ENCODE measurements at regions not wholly inside any gene's neighbourhood (a gene's known extent, or its start where the extent isn't known, plus 50 kb on each side); places are given as distances from the start of the nearest gene placed in this dataset.

DNA sequence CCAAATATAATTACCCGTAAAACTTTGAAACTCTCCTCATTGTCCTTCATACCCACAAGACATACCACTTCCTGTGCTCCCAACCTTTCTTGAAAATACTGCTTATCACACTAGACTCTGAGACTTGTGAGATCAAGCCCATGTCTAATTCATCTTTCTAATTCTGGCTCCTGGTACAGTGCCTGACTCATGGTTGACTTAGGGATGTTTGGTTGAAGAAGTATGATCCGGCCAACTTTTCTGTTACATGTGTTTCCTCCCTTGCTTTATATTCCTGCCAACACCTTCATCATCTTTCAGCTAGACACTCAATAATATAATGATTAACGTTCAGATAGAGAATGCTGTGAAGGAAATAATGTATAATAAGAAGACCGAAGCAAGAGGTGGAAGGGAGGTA lies 58.2 kb downstream of the MEX3B start:
- no peak for DNase-seq

DNA sequence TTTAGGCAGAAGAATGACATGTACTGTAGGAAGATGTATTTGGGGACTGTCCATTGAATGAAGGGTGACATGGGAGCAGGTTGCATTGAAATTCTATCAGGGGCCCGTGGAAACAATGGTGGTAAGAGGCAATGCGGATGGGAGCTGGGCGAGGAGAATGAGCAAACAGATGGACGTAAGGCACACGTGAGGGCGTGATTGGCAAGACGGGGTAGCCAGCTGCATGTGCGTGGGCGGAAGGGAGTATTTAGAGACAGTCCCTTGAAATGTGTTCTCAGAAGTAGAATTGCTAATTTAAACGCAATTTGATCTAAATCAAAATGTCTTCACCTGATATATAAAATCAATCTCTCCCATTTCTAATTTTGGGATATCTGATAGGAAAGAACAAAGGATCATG lies 62.3 kb downstream of the MEX3B start:
- DNase-seq = no peak

DNA sequence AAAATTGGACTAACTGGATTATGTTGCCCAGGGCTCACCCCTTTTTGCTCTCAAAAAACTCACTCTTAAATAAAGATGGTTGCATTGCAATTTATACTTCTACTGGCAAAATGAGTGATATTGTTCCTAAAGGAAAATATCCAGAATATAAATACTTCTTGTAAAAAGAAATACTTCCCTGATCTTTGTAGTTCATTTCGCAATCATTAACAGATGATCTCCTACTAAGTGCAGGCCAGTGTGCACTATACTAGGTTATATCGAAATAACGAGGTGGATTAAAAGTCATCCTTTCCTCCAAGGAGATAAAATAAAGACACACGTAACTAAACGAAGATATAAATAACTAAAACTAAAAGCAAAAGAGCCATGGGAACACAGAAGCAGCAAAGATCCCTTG lies 63.0 kb downstream of the MEX3B start:
- no peak for DNase-seq

DNA sequence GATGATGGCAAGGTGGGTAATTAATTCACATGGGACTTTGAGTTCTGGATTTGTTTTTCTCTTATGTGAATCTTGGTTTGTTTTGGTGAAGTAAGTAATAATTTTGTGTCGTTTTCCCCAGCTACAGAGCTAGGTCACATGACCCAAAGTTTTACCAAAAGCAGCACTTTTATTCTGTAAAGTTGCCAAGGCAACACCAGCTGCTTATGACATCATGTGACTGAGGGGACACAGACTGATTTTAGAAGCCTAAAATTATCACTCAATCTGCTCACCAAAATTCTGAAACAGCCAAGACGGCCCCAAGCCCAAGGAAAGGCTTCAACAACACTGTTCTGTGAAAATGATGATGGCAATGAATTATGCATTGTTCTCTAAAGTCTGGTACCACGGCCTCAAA lies 63.9 kb downstream of the MEX3B start:
- peak in 10 of 56 donors; percentile 1 to 32 (median 4) for DNase-seq

DNA sequence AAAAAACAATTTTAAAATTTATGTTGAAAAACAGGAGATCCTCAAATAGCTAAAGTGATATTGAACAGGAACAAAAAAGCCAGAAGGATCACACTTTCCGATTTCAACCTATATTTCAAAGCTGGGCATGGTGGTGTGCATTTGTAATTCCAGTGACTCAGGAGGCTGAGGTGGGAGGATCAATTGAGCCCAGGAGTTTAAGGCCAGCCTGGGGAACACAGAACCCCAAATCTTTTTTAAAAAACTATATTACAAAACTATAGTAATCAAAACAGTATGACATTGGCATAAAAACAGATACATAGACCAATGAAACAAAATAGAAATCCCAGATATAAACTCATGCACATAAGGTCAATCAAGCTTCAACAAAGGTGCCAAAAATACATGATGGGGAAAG lies 68.4 kb downstream of the MEX3B start:
- no peak for DNase-seq

DNA sequence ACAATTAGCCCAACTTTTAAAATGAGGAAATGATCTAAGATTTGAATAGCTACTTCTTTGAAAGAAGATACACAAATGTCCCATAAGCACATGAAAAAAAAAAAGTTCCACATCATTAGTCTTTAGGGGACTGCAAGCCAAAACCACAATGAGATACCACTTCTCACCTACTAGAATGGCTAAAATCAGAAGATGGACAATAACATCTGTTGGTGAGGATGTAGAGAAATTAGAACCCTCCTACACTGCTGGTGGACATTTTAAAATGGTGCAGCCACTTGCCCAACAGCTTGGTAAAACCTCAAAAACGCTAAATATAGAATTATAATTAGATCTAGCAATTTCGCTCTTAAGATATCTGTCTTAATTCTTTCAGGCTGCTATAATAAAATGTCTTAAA lies 77.1 kb downstream of the MEX3B start:
- no peak for DNase-seq

DNA sequence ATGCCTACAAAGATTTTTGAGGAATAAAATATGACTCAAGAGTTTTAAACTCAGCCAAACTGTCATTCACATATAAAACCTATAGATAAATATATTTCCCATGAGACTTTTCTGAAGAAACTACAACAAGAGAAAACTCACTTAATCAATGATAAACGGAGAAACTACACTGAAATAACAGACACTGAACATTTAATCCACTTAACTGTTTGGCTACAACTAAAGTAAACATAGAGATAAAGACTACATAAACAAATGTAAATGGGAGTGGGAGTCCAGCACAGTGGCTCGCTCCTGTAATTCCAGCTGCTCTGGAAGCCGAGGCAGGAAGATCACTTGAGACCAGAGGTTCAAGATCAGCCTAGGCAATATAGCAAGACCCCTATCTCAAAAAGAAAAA lies 79.2 kb downstream of the MEX3B start:
- no peak for DNase-seq

DNA sequence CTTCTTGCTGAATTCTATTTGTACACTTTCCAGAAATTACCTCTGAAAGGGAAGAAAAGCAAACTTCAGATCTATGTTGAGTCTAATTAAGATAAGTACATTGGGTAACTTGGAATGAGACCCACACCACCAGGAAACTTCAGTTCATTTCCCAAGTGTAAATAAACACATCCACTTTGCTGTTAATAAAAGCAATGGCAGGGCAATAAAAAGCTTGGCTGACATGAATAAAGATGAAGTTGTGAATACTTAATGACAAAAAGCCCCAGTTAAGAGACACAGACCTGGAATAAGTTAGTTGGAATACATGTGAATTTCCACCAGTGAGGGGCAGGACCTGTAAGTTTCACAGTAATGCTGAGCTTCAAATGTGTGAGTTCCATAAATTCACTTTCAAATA lies 83.3 kb downstream of the MEX3B start:
- DNase-seq = no peak

DNA sequence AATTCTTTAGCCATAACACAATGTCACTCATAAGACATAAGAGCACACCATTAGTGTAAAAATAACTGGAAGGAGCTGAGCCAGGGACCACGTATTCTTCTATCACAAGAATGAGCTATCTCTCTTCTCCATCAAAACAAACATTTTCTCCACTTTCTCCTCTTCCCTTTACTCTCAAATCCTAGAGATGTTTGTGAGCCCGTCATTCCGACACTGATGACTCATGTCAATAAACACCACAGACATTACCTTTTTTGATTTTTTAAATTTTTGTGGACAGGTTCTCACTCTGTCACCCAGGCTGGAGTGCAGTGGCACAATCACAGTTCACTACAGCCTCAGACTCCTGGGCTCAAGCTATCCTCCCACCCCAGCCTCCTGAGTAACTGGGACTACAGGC lies 86.6 kb downstream of the MEX3B start:
- no peak for DNase-seq

DNA sequence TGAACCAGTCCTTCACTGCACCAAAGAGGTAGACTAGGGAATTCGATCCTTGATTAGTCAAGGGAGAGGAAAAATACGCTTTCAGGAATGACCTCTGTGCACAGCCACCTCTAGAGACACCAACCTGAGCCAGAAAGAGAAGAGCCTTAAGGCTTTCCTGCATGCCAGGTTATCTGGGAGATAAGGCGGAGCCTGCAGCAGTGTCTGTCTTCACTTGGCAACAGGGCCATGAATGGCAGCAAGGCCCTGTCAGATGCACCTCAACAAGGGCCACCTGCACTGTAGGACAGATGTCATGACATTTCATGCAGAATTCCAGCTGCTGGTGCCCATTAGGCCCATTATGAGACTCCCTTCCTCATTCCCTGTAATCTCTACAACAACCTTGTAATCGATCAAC lies 88.1 kb downstream of the MEX3B start:
- no peak for DNase-seq

DNA sequence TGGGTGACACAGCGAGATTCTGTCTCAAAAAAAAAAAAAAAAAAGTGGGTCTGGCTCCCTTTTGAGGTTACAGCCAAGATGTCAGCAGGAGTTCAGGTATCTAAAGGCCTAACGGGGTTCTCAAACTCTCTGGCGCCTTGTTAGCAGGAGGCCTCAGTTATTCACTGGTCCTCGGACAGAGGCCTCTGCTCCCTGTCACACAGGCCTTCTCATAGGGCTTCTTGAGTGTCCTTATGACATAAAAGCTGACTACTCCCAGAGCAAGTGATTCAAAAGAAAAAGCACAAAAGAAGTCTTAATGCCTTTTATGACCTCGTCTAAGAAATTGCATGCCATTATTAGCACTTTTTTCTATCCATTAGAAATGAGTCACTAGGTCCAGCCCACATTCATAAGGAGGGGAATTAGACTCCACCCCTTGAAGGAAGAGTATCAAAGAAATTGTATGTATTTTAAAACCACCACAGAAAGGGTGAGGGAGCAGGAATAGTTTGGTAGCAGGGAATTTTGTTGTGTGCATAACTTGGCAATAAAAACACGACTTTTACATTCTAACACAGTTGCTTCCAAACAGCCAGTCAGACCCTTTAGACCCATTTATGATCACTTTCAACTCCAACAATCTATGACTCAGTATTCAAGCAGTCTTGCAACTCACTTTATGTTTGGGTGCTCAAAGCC lies 90.3 kb downstream of the MEX3B start:
- DNase-seq = no peak

DNA sequence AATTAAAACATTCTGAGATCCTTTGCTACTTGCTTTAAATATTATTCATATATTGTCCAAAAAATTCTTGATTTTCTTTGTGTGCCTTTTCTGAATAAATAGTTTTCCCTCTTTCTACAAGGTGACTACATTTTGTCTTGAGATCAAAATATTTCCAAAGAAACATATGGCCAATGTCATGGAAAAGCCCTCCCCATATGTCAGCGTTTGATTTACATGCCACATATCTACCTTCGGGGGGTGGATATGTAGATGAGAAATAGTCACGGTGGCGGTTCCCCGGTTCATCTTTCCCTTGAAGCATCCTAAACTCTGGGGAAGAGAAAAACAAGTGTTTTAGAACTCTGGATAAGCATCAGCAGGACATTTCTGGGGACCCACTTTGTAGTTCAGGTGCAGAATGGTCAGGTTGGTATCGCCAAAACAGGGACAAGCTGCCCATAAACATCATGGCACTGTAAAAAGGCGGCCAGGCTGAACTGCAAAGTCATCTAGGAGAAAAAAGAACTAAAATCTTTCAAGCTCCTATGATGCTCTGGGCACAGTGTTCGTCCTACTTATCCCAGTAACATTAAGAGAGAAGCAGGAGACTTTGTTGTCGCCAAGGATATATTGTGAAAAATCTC lies 91.5 kb downstream of the MEX3B start:
- DNase-seq = no peak

DNA sequence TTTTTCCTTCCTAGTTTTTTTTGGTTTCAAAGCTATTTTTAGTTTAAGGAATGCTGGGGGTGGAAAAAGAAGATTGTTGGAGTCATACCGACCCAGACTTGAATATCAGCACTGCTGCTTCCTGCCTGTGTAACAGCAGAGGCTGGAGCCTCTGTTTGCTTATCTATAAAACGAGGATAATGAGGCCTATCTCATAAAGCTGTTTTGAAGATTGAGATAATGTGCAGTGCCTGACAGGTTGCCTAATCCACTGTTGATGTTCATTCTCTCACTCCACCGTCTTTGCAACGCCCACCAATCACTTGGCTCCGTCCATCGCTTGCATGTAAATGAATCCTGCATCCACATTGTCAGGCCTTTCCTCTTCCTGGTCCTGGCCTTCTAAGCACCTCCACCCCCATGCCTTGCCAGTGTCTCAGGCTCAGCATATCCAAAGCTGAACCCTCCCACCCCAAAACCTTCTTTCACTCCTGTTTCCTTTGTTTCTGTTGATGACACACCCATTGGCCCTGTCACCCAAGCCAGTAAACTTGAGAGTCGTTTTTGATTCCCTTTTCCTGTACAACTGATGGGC lies 94.9 kb downstream of the MEX3B start:
- no peak for DNase-seq

DNA sequence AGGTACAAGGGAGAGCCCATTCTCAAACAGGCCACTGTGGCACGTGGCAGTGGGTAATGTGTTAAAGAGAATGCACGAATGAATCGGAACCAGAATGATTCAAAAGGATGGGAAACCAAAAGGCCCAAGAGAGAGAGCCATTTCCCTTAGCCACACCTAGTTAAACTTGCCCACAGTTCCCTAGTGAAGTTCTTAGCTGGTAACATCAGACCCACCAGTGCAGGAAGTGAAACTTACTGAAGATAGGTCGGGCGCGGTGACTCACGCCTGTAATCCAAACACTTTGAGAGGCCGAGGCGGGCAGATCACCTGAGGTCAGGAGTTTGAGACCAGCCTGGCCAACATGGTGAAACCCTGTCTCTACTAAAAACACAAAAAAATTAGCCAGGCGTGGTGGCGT lies 97.1 kb downstream of the MEX3B start:
- DNase-seq = no peak

DNA sequence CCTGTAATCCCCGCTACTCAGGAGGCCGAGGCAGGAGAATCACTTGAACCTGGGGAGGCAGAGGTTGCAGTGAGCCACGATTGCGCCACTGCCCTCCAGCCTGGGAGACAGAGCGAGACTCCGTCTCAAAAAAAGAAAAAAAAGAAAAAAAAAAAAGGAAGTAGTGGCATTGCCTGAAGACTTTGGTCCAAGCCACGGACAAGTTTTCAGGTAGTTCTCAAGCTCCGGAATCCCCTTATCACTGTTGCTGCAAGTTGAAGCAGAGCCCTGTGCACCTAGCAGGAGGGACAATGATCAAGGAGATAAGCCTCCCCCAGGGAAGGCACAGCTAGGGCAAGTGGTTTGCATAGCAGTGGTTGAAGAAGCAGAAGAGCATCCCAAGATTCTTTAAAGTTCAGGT lies 97.6 kb downstream of the MEX3B start:
- no peak for DNase-seq

DNA sequence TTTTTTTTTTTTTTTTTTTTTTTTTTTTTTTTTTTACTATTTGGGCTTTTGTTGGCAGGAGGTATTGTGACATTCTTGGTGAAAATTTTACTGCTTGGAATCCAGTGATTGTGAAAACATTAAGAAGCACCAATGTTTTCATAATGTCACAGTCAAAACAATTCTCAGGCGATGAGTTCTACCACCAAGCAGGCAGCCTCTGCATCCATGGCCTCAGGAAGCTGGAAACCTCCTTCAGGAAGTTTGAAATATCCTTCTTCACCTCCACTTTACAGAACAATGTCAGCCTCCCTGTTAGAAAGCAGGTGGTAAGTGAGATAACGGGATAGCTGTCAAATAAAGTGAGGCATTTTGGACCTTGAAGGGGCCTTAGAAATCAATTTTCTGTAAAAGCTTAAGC lies 98.3 kb downstream of the MEX3B start:
- DNase-seq = no peak

DNA sequence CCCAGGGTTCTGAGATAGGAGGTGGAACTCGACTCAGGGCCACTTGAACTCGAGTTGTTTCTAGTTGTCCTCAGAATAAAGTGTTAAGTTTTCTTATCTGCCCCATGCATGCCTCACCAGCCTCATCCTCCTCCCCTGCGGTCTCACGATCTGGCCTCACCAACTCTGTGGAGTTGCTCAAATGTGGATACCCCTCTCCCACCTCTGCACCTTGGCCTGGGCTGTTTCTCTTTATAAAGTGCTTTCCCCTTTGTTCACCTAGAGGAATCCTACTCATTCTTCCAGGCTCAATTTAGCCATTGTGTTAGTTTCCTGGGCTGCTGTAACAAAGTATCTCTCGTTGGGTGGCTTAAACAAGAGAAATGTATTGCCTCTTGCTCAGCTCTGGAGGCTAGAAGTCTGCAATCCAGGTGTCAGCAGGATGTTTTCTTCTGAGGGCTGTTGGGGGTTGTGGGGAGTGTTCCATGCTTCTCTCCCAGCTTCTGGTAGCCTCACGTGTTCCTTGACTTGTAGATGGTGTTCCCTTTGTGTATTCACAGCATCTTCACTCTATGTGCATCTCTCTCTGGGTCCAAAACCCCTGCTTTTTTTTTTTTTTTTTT lies 100.7 kb downstream of the MEX3B start:
- DNase-seq = no peak

DNA sequence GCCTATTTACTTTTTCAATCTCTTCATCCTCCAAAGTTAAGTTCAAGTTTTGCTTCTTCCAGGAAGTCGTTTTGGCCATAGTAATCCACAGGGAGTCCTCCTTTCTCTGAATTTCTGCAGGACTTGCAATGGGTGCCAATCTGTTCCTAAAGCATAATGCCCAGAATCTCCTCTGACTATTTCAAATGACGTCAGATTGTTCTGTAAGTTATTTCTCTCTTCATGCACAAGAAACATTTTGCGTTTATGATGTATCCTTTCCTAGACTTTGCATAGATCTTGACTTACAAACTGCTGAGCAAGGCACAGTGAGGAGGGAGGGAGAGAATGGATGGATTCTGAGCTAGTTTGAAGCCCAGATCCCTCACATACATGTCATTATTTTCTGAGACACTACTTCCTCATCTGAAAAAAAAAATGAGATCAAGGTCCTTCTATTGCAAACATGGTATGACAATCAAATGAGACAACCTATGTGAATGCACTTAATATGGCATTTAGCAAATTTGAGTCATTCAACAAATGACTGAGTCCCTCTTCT lies 103.1 kb downstream of the MEX3B start:
- no peak for DNase-seq

DNA sequence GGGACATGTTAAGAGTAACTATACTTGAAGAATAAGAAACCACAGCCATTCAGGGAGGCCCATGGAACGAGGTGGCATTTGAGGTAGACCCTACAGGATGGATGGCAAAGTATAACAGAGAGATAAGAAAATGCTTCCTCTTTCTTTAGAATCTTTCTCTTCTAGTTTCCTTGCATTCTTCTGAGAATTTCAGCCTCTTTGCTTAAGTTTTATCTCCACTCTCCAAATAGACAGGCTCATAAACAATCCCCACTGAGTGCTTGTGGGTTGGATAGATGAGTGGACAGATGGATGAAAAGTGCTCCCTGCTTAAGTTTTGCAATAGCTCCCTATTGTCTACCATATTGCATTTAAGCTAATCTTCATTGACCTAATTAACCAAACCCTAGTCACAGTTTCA lies 103.7 kb downstream of the MEX3B start:
- DNase-seq = no peak

DNA sequence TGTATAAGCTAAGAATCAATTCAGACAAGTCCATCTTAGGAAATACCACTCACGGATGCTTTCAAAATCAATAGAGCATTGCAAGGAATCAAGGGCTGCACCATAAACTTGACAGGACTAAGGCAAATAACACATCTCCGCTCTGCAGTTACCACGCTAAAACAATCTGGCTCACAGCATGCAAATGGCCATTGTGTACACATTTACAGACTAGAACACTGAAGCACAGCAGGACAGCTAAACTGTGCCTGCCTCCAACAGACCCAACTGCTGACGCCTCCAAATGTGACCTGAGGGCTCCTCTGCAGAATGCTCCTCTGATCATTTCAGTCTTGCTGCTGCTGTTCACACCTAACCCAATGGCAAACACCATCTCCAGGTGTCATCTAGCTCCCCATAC lies 104.3 kb downstream of the MEX3B start:
- no peak for DNase-seq

DNA sequence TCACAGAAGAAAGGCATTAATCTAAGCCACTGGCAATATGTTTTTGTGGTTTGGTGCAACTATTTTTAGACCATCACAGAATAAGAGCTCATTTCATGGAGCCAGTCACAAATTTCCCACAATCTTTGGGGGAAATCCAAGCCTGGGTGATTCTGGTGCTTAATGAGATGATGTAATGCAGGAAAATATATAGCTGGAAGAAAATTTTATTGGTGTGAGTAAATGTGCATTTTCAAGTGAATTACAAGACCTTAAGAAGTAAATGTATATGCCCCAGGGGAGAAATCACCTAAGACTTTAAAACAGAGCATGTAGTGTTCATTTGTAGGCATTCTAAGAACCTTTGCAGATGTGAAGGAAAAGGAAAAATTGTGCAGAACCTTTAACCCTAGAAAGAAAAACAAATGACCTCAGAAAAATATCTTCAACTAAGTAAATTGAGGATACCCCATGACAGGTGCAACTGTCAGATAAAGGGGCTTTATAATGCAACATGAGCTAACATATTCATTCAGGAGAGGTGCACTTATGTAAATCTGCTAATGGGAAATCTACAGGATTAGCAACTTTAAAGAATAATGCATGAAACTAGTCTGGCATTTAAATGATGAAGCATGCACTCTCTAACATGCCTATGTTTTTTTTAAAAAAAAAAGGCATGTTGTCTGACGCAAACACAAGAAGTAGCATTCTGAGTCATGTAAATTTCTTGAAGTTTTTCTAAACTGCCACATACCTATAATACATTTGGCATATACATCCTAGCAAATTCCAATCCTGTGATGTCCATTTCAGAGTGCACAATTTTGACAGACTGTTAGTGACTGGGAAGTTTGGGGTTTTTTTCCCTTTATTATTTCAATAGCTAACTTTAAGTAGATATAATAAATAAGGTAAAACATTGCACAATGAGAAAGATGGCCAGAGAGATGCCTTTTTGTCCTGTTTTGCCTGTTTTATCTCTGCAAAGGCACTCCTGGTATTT lies 105.1 kb downstream of the MEX3B start:
- no peak for DNase-seq
